T47D (cell line): ENCODE measurements at regions not wholly inside any gene's neighbourhood (a gene's known extent, or its start where the extent isn't known, plus 50 kb on each side); places are given as distances from the start of the nearest gene placed in this dataset.
"Not testable (repeated sequence)": the region's sequence is repeated elsewhere in the genome, so short reads cannot be mapped to it uniquely, and the experiment has no call there.

Source experiments
- DNase-seq, 2 experiments: peaks; one replicate each; pipeline versions ENCODE4 v3.0.0 to v3.0.0-alpha.2; 2011 to 2012; ENCODE audit warnings: low read depth in 1 of 2, low spot score in 1 of 2
- JUND ChIP-seq: IDR thresholded peaks from 2 replicates; pipeline ENCODE4 v1.6.1; 2012; ENCODE audit warnings: low read depth
- in situ Hi-C: cut with HindIII; loops from 2 replicates; pipeline ENCODE4 v1.10.0; 2016; ENCODE audit warnings: low sequenced_read_pairs, low pct_unique_long_range_greater_than_20kb

DNA sequence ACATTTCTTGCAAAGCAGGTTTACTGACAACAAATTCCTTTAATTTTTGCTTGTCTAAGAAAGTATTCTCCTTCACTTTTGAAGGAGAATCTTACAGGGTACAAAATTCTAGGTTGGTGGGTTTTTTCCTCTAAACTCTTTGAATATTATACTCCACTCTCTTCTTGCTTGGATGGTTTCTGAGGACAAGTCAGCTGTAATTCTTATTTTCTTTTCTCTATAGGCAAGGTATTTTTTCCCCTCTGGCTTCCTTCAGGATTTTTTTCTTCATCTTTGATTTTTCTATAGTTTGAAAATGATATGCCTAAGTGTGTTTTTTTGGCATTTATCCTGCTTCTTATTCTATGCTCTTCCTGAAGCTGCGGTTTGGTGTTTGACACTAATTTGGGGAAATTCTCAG, 112.5 kb upstream of the HIVEP1 start:
- TF ChIP-seq JUND: no peak
- DNase-seq: no peak
- in situ Hi-C loops: no loop called here

DNA sequence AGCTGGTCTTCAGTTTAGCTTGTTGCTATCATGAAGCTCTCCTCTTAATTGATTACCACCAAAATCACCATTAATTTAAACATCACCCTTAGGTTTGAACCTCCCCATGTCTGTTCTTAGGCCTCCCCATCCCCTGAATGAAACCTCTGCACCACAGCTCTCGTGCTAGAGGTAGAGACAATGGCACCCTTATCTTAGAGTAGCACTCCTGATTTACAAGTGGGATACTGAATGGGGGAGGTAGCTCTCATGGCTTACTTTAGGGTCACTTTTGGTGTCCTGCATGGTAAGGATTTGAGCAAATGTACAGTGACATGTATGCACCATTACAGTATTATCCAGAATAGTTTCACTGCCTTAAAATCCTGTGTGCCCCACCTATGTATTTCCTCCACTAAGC, 115.6 kb upstream of the ADTRP start:
- DNase-seq: no peak
- no peak for TF ChIP-seq JUND
- in situ Hi-C loops: no loop called here

DNA sequence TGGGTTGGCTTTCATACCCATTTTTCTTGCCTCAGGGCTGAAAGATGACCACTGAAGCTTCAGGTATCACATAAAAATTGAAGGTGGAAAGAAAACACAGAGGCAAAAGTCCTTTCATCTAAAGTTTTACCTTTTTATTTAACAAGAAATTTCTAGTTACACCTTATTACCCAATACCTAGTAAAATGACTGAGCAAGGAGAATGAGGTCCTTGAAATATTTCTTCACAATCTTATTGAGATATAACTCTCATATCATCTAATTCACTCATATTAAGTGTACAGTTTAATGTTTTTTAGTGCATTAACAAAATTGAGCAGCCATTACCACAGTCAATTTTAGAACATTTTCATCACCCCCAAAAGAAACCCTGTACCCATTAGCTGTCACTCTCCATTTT, 112.9 kb upstream of the ADTRP start:
- TF ChIP-seq JUND: no peak
- in situ Hi-C loops: no loop called here
- DNase-seq: no peak

DNA sequence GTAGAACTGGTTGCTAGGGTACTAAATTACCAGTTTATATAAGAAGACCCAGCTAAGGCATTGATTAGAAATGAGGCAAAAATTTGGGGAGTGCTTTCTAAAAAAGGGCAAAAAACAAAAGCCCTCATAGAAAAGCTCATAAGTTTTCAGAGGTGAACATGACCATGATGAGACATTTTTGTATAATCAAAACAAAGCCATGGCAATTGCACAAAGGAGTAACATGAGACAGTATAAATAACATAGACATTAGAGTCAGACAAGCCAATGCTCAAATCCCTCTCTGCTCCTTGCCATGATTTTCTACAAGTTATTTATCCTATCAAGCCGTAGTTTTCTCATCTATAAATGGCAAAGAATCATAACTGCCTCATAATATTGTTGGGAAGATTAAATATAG, 112.2 kb upstream of the ADTRP start:
- in situ Hi-C loops: no loop called here
- no peak for DNase-seq
- TF ChIP-seq JUND: no peak

DNA sequence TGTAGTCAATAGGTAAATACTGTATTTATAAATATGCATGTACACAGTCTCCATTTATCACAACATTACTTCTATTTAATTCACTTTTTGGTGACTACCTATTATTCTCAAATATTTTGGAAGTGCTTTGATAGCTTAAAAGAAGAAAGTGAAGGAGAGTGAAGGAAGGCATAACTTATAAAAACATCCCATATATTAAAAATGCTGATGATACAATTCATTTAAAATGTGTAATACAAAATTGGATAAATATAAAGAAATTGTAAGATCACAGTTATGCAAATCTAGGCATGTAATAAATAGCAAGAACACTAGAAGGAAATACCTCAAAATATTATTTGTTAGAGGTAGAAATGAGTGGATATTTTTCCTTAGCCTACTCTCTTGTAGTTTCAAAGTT, 111.6 kb upstream of the ADTRP start:
- in situ Hi-C loops: no loop called here
- no peak for TF ChIP-seq JUND
- DNase-seq: no peak

DNA sequence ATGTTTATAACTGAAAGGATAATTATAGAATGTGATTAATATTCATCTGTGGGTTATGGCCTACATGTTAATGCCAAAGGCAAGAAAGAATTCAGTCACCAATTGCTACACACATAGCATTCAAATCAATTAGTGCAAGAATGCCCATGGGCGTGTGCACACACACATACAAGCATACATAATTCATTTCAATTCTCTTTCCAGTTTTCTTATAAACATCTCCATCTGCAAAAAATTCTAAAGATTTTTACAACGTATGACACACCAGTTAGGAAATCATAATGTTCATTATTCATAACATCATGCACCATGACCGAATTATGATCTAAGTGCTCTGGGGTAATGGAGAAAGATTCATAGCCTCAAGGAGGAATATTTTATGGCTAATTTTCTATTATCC, 111.0 kb upstream of the ADTRP start:
- no peak for DNase-seq
- TF ChIP-seq JUND: no peak
- in situ Hi-C loops: no loop called here

DNA sequence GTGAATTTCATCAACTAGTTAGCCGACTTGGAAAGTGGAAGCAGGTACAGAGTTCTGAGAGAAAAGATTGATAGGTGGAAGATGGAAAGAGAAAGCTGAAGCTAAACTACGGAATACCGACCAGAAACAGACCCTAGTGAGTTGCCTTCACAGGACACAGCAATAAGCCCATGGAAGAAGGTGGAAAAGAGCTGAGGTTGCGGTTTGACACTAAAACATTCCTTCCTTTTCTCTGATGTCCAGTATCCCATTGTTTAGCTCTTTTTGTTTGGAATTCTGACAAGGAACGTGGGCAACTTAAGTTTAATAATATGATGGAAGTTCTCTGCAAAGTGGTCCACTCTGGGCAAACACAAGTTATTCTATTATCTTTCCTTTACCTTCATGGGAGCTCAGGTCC, 110.1 kb upstream of the ADTRP start:
- in situ Hi-C loops: no loop called here
- no peak for DNase-seq
- TF ChIP-seq JUND: no peak

DNA sequence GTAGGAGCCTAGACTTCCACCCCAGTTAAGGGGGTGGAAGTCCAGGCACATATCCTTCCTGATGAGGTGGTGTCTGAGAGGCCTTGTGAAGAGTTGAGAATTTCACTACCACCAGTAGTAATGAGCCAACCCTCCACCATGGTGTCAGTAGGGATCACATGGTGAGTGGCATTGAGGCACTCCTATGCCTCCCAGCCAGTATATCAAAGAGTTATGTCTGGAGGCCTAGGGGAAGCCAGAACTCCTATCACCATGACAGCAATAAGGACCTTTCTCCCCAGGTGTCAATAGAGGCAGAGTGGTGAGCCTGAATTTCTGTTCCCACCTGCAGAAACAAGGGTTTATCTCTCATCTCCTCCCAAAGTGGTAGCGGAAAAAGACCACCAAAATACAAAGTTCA, 106.6 kb upstream of the ADTRP start:
- in situ Hi-C loops: no loop called here
- no peak for DNase-seq
- no peak for TF ChIP-seq JUND

DNA sequence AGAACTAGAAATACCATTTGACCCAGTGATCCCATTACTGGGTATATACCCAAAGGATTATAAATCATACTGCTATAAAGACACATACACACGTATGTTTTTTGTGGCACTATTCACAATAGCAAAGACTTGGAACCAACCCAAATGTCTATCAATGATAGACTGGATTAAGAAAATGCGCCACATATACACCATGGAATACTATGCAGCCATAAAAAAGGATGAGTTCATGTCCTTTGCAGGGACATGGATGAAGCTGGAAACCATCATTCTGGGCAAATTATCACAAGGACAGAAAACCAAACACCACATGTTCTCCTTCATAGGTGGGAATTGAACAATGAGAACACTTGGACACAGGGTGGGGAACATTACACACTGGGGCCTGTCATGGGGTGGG, 104.9 kb upstream of the ADTRP start:
- DNase-seq, in situ Hi-C loops: not testable (repeated sequence)

DNA sequence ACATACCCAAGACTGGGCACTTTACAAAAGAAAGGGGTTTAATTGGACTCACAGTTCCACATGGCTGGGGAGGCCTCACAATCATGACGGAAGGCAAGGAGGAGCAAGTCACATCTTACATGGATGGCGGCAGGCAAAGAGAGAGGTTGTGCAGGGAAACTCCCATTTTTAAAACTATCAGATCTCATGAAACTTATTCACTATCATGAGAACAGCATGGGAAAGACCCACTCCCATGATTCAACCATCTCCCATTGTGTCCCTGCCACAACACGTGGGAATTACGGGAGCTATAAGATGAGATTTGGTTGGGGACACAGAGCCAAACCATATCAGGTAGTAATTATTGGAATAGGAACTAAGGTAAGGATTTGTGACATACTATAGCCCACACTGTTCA, 101.6 kb upstream of the ADTRP start:
- DNase-seq, in situ Hi-C loops: not testable (repeated sequence)

DNA sequence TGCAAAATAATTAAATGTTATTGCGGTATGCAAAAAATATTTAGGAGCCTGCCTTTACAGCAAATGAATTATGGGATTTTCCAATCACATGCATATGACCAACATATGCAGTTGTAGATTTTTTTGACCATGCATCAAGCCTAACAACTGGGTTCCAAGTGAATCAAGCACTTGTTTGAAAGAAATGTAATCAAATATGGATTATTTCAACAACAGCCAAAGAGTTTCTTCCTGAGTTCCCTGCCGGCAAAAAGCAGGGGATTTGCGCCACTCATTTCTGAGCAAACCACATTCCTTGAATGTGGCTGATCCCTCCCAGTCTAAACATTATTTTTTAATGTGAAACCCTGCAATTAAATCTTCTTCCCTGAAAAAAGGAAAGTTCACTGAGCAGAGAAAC, 100.1 kb upstream of the ADTRP start:
- in situ Hi-C loops: no loop called here
- TF ChIP-seq JUND: no peak
- no peak for DNase-seq

DNA sequence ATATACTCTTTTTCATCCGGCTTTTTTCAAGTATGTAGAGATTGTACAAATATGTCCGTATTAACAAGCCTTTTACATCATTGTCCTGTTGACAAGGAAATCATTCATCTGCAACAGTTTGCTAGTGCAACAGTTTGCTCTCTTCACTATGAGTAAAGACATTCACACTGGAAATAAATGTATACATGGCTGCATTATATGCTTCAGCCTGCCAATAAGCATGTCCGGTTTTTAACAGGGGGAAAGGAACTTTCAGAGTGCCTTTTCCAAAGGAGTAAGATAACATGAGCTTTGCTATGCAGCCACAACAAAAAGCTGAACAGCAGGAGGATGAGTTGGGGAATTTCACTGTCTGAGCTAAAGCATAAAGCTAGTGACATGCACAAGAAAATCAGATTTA, 99.4 kb upstream of the ADTRP start:
- no peak for DNase-seq
- in situ Hi-C loops: no loop called here
- no peak for TF ChIP-seq JUND

DNA sequence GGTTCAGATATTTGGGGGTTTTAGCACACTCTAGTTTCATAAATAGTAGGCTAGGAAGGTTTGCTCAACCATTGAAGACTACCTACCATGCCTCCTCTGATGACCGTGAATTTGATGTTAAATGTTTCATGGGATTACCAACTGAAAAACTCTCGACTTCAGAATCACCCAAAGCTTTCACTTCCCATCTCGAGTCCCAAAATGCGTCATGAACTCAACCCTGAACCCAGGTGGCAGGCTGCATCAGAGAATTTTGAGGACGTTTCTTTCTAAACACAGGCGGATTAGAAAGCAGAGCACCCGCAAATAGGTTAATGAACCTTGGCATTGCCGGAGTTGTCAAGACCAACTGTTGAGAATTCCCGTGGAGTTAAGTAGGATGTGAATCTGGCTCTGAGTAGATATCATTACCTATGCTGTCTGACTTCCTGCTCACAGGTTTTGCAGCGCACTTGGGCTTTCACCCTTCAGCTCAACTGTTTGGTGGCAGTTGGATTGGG, 98.4 kb upstream of the ADTRP start:
- in situ Hi-C loops: no loop called here
- no peak for DNase-seq

DNA sequence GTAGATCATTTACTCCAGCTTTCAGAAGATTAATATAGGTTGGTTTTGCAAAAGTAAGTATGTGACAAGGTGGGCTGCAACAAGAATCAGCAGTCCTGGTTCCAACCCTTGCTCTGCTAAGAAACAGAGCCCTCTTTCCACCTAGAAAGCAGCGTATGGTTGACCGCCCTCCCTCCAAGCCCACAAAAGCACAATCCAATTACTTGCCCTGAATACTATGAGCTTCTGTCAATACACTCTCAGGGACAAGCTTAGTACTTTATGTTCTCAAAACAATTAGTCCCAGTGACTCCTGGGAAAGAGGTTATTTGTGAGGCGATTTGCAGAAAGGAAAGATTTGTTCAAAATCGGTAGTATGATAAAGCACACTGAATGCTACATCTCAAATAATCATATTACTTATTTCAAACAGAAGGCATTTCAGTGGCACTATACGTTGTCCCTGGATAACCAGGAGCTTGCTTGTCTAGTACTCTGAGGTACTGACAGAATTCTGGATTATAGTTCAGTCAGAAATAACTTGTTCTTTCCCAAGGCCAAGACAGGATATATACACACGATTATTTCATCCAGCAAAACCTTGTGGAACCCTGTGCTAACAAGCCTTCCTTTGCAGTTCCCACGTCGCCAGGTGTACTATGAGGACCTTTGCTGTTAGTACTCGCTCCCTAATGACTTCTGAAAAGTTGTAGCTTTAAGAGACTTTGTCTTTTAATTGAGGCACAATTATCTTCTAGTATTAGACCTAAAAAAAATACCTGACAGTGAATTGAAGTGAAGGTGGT, 96.9 kb upstream of the ADTRP start:
- in situ Hi-C loops: no loop called here
- no peak for TF ChIP-seq JUND
- DNase-seq: no peak

More for the DNA sequence above, 98.4 kb upstream of the ADTRP start:
- no peak for TF ChIP-seq JUND
